IMR-90 (cell line): ENCODE measurements at regions not wholly inside any gene's neighbourhood (a gene's known extent, or its start where the extent isn't known, plus 50 kb on each side); places are given as distances from the start of the nearest gene placed in this dataset.

Experiments
- ATAC-seq: fragments of 200-7000 bp; cut with Tn5 transposase; 2 replicates; pipeline ENCODE4 v1.9.1; 2020; ENCODE audit warnings: low read depth, mild to moderate bottlenecking, moderate library complexity
- BruUV-seq: library from RNA; stranded (reverse); fragments of 400-500 nt; replicated peaks from 2 replicates; lab custom pipeline; 2021; lab: Mats Ljungman, UMichigan
- CTCF ChIA-PET: fragments of 300-600 bp; formaldehyde crosslinking; extraction: SDS; loops from one replicate; lab custom pipeline; 2021; ENCODE audit warnings: antibody characterized with exemption; lab: Yijun Ruan, JAX
- POLR2A ChIA-PET: fragments of 300-600 bp; sonication (Branson Sonifier 250); formaldehyde crosslinking; loops from one replicate; lab custom pipeline; 2022; ENCODE audit warnings: antibody characterized with exemption; ENCODE audit not compliant: unreplicated experiment; lab: Charles Lee
- DNase-seq: peaks from one replicate; pipeline ENCODE4 v3.0.0; 2013
- H2AFZ ChIP-seq: replicated peaks from 2 replicates; pipeline ENCODE3; 2013; ENCODE audit warnings: low read length, mild to moderate bottlenecking; ENCODE audit not compliant: poor library complexity
- H2AK5ac ChIP-seq: 2 replicates; pipeline ENCODE4 v1.6.1; 2013; ENCODE audit warnings: low read depth, low read length, inconsistent platforms
- H2AK9ac ChIP-seq: replicated peaks from 2 replicates; pipeline ENCODE3; 2013; ENCODE audit warnings: mild to moderate bottlenecking, low read depth, low read length, moderate library complexity; ENCODE audit not compliant: poor library complexity
- H2BK120ac ChIP-seq: 2 replicates; pipeline ENCODE4 v1.6.1; 2013; ENCODE audit warnings: low read depth, low read length, inconsistent platforms
- H2BK15ac ChIP-seq: 3 replicates; pipeline ENCODE4 v1.6.1; 2013; ENCODE audit warnings: low read depth, low read length, inconsistent platforms
- H2BK20ac ChIP-seq: 2 replicates; pipeline ENCODE4 v1.6.1; 2013; ENCODE audit warnings: low read depth, mild to moderate bottlenecking, inconsistent platforms, low read length, moderate library complexity
- H2BK5ac ChIP-seq: 2 replicates; pipeline ENCODE4 v1.6.1; 2013; ENCODE audit warnings: mild to moderate bottlenecking, low read depth, low read length, inconsistent platforms; ENCODE audit not compliant: poor library complexity, severe bottlenecking
- H3K14ac ChIP-seq: replicated peaks from 2 replicates; pipeline ENCODE4 v1.6.1; 2013; ENCODE audit warnings: low read depth, low read length, inconsistent platforms
- H3K18ac ChIP-seq: 2 replicates; pipeline ENCODE4 v1.6.1; 2013; ENCODE audit warnings: low read depth, low read length, control low read depth
- H3K23ac ChIP-seq: 2 replicates; pipeline ENCODE4 v1.6.1; 2013; ENCODE audit warnings: low read depth, low read length, inconsistent platforms
- H3K27ac ChIP-seq: 2 replicates; pipeline ENCODE4 v1.5.1; 2013; ENCODE audit warnings: mild to moderate bottlenecking, control low read depth, low read length; ENCODE audit not compliant: insufficient read depth
- H3K27me3 ChIP-seq: 2 replicates; pipeline ENCODE4 v1.6.1; 2013; ENCODE audit warnings: low read length; ENCODE audit not compliant: control insufficient read depth, insufficient read depth
- H3K36me3 ChIP-seq: 2 replicates; pipeline ENCODE4 v1.6.1; 2013; ENCODE audit warnings: low read length, mixed read lengths; ENCODE audit not compliant: control insufficient read depth, insufficient read depth
- H3K4ac ChIP-seq: 2 replicates; pipeline ENCODE4 v1.6.1; 2013; ENCODE audit warnings: low read depth, low read length, inconsistent platforms
- H3K4me1 ChIP-seq: 2 replicates; pipeline ENCODE4 v1.6.1; 2013; ENCODE audit warnings: low read length, mixed read lengths; ENCODE audit not compliant: control insufficient read depth, insufficient read depth
- H3K4me2 ChIP-seq: 2 replicates; pipeline ENCODE4 v1.6.1; 2013; ENCODE audit warnings: low read depth, mild to moderate bottlenecking, control low read depth, low read length, moderate library complexity
- H3K4me3 ChIP-seq: 2 replicates; pipeline ENCODE4 v1.5.1; 2013; ENCODE audit warnings: low read depth, mild to moderate bottlenecking, control low read depth, low read length, moderate library complexity; ENCODE audit not compliant: insufficient read depth
- H3K56ac ChIP-seq: 2 replicates; pipeline ENCODE4 v1.6.1; 2013; ENCODE audit warnings: low read length, inconsistent platforms; ENCODE audit not compliant: insufficient read depth; ENCODE audit errors: extremely low read depth
- H3K79me1 ChIP-seq, 2 experiments: 2 replicates each; pipeline ENCODE4 v1.6.1; 2013; ENCODE audit warnings: low read length in 2 of 2, inconsistent platforms in 1 of 2, low read depth in 1 of 2
- H3K9ac ChIP-seq: 2 replicates; pipeline ENCODE4 v1.6.1; 2013; ENCODE audit warnings: low read depth, low read length, control low read depth
- H3K9me1 ChIP-seq: 2 replicates; pipeline ENCODE4 v1.6.1; 2013; ENCODE audit warnings: low read length, inconsistent platforms; ENCODE audit not compliant: insufficient read depth
- H3K9me3 ChIP-seq: 2 replicates; pipeline ENCODE4 v1.6.1; 2013; ENCODE audit warnings: low read length; ENCODE audit not compliant: control insufficient read depth, insufficient read depth
- H4K20me1 ChIP-seq: 2 replicates; pipeline ENCODE4 v1.6.1; 2013; ENCODE audit warnings: low read length, inconsistent platforms; ENCODE audit not compliant: insufficient read depth
- H4K5ac ChIP-seq: 2 replicates; pipeline ENCODE4 v1.6.1; 2013; ENCODE audit warnings: mild to moderate bottlenecking, low read depth, low read length, control low read depth
- H4K8ac ChIP-seq, 2 experiments: 2 replicates each; pipeline ENCODE4 v1.6.1; 2013; ENCODE audit warnings: low read depth in 2 of 2, low read length in 2 of 2, control low read depth in 1 of 2, inconsistent platforms in 1 of 2
- H4K91ac ChIP-seq: 2 replicates; pipeline ENCODE4 v1.6.1; 2013; ENCODE audit warnings: low read depth, low read length, inconsistent platforms; ENCODE audit not compliant: insufficient read depth
- BHLHE40 ChIP-seq: fragments of 150-350 bp; IDR thresholded peaks from 2 replicates; pipeline ENCODE4 v1.6.1; 2016; ENCODE audit warnings: mild to moderate bottlenecking, low read depth, low read length
- CEBPB ChIP-seq: IDR thresholded peaks from 2 replicates; pipeline ENCODE4 v1.6.1; 2012; ENCODE audit warnings: low read depth, low read length, improper control_type of control experiment
- CHD1 ChIP-seq: IDR thresholded peaks from 2 replicates; pipeline ENCODE4 v1.6.1; 2012; ENCODE audit warnings: low read depth, low read length, improper control_type of control experiment
- ELK1 ChIP-seq: fragments of 150-350 bp; IDR thresholded peaks from 2 replicates; pipeline ENCODE4 v1.6.1; 2016; ENCODE audit warnings: low read depth, mild to moderate bottlenecking, low read length, moderate library complexity, borderline replicate concordance
- FOS ChIP-seq: fragments of 150-350 bp; IDR thresholded peaks from 2 replicates; pipeline ENCODE4 v1.6.1; 2016; ENCODE audit warnings: low read depth, low read length
- MAFK ChIP-seq: IDR thresholded peaks from 2 replicates; pipeline ENCODE4 v1.6.1; 2012; ENCODE audit warnings: low read depth, low read length, improper control_type of control experiment
- MXI1 ChIP-seq: IDR thresholded peaks from 2 replicates; pipeline ENCODE4 v1.6.1; 2012; ENCODE audit warnings: low read depth, mild to moderate bottlenecking, low read length, moderate library complexity, borderline replicate concordance
- NFE2L2 ChIP-seq: fragments of 150-350 bp; IDR thresholded peaks from 2 replicates; pipeline ENCODE4 v1.6.1; 2016; ENCODE audit warnings: low read depth, mild to moderate bottlenecking, low read length
- POLR2A ChIP-seq: IDR thresholded peaks from 2 replicates; pipeline ENCODE4 v1.6.1; 2012; ENCODE audit warnings: mild to moderate bottlenecking, low read depth, low read length
- RAD21 ChIP-seq: IDR thresholded peaks from 2 replicates; pipeline ENCODE4 v1.6.1; 2012; ENCODE audit warnings: low read length, improper control_type of control experiment
- RFX5 ChIP-seq: IDR thresholded peaks from 2 replicates; pipeline ENCODE4 v1.8.0; 2012; ENCODE audit warnings: low read depth, mild to moderate bottlenecking, low read length, moderate library complexity
- SMC3 ChIP-seq: fragments of 150-350 bp; IDR thresholded peaks from 2 replicates; pipeline ENCODE4 v1.6.1; 2016; ENCODE audit warnings: low read depth, mild to moderate bottlenecking, antibody characterized with exemption, low read length, moderate library complexity
- WGBS, 2 experiments: methylation state at CpG; one replicate each; pipeline versions ENCODE4 v1.1.5 to v1.1.7; 2013; ENCODE audit warnings: missing lambda C conversion rate in 2 of 2; ENCODE audit not compliant: insufficient read length in 1 of 2; ENCODE audit errors: extremely low coverage in 2 of 2; 5-methylcytosine and 5-hydroxymethylcytosine counted together
- dilution Hi-C: fragments of 300-500 bp; cut with HindIII; formaldehyde crosslinking; loops from one replicate; pipeline ENCODE4 v1.14.3; 2018; ENCODE audit warnings: low sequenced_read_pairs; ENCODE audit not compliant: unreplicated experiment
- in situ Hi-C: fragments of 300-500 bp; cut with MboI; formaldehyde crosslinking; loops from 3 replicates; pipeline ENCODE4 v1.14.3; 2019; ENCODE audit warnings: low sequenced_read_pairs, inconsistent platforms, mixed read lengths
- intact Hi-C: fragments of 100-400 bp; cut with micrococcal nuclease; formaldehyde crosslinking; loops from 2 replicates; pipeline ENCODE4 v1.10.0; 2022
- TF ChIP-seq, protein P1 (sequence below): fragments of 150-350 bp; IDR thresholded peaks from 2 replicates; pipeline ENCODE4 v1.6.1; 2017; ENCODE audit warnings: mild to moderate bottlenecking, antibody characterized with exemption, low read length, low read depth

GRCh38 chr5:33153372-33153771 lies 287.4 kb upstream of the TARS1 start:
- Histone ChIP-seq H4K91ac (no peak overlapping the region), H3K4me2 (no peak overlapping the region), H3K27me3 (no peaks in the 10 kb centered on the region), H3K9me3 (peaks cover 2% of the 10 kb centered on the region; the same call in 1 of the 2 replicates), H3K4me3 (no peak overlapping the region), H3K4ac (no peak overlapping the region), H3K23ac (no peak overlapping the region), H3K27ac (no peak overlapping the region), H4K20me1 (no peaks in the 10 kb centered on the region), H3K9me1 (no peaks in the 10 kb centered on the region), H3K9ac (no peak overlapping the region), H2BK120ac (no peak overlapping the region), H3K79me1 (no peaks in the 10 kb centered on the region), H2BK5ac (no peak overlapping the region), H2BK20ac (no peak overlapping the region), H2AFZ (no peak overlapping the region), H2AK9ac (no peak overlapping the region), H4K8ac (no peak overlapping the region), H2BK15ac (no peak overlapping the region), H3K14ac (no peak overlapping the region), H4K5ac (no peak overlapping the region), H3K18ac (no peak overlapping the region), H3K36me3 (no peaks in the 10 kb centered on the region), H2AK5ac (no peak overlapping the region), H3K4me1 (peaks cover 2% of the 10 kb centered on the region; the same call in 1 of the 2 replicates), H3K56ac (no peak overlapping the region)
- no peak for DNase-seq
- dilution Hi-C loops (no loop called here), intact Hi-C loops (no loop called here), in situ Hi-C loops (no loop called here)
- CTCF ChIA-PET = no interaction called here
- WGBS, 2 experiments = no CpG with 5 or more reads among the region's 1 CpG
- no peak for ATAC-seq
- TF ChIP-seq POLR2A = no peak
- TF ChIP-seq BHLHE40 = no peak
- TF ChIP-seq MAFK = no peak
- TF ChIP-seq RFX5 = no peak
- TF ChIP-seq FOS = no peak
- no peak for TF ChIP-seq ELK1
- TF ChIP-seq CEBPB = no peak
- no peak for TF ChIP-seq NFE2L2
- TF ChIP-seq RAD21 = no peak
- no peak for TF ChIP-seq MXI1
- TF ChIP-seq, protein P1, sequence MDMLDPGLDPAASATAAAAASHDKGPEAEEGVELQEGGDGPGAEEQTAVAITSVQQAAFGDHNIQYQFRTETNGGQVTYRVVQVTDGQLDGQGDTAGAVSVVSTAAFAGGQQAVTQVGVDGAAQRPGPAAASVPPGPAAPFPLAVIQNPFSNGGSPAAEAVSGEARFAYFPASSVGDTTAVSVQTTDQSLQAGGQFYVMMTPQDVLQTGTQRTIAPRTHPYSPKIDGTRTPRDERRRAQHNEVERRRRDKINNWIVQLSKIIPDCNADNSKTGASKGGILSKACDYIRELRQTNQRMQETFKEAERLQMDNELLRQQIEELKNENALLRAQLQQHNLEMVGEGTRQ = no peak
- no peak for TF ChIP-seq SMC3
- TF ChIP-seq CHD1 = no peak
- BruUV-seq = no TSS peak
- POLR2A ChIA-PET = interaction anchor here (0.5 kb wide), 1 partner anchor 192 kb away, joined by 3 read pairs; no protein-coding TSS in a partner anchor
